ENCODE measurements at regions not wholly inside any gene's neighbourhood (a gene's known extent, or its start where the extent isn't known, plus 50 kb on each side); places are given as distances from the start of the nearest gene placed in this dataset.

- TF ChIP-seq CTCF (IDR thresholded peaks at IDR 0.05; ENCODE audit: borderline replicate concordance, extremely low read depth, low read length, poor library complexity, severe bottlenecking) (no peak), EZH2 (IDR thresholded peaks at IDR 0.05; ENCODE audit: borderline replicate concordance, low read depth, low read length, severe bottlenecking) (no peak)
These were observed 60.6 kb upstream of the ARNT2 start for GRCh38 chr15:80343554-80343992.
